Fibroblast of mammary gland (primary cell): ENCODE measurements at regions not wholly inside any gene's neighbourhood (a gene's known extent, or its start where the extent isn't known, plus 50 kb on each side); places are given as distances from the start of the nearest gene placed in this dataset.
A peak's percentile ranks its signal among the peaks of the same experiment; 100 is the strongest.

Experiments
- DNase-seq: peaks from one replicate; pipeline ENCODE4 v3.0.0-alpha.2; 2010; ENCODE audit warnings: low read depth
- H3K4me3 ChIP-seq: 2 replicates; pipeline ENCODE4 v1.5.1; 2011; ENCODE audit warnings: low read depth, mild to moderate bottlenecking, low read length, moderate library complexity; ENCODE audit not compliant: control insufficient read depth
- CTCF ChIP-seq: conservative IDR thresholded peaks from 2 replicates; pipeline ENCODE4 v1.5.1; 2011; ENCODE audit warnings: low read depth, low read length, inconsistent platforms; ENCODE audit not compliant: control insufficient read depth, insufficient read depth

- no peak for TF ChIP-seq CTCF
- no peak for DNase-seq
- H3K4me3 ChIP-seq, result no peak overlapping the region
Observed at GRCh38 chr17:77873500-77874302, 84.8 kb upstream of the TNRC6C start.

- no peak for DNase-seq
- no peak for TF ChIP-seq CTCF
Observed at GRCh38 chr17:77874303-77875050, 84.0 kb upstream of the TNRC6C start.

GRCh38 chr17:77875051-77875780, 83.3 kb upstream of the TNRC6C start:
- no peak overlapping the region for H3K4me3 ChIP-seq
- no peak for DNase-seq
- TF ChIP-seq CTCF, result no peak

More at GRCh38 chr17:77874303-77875050, 84.0 kb upstream of the TNRC6C start:
- H3K4me3 ChIP-seq, result no peak overlapping the region

- H3K4me3 ChIP-seq, result no peak overlapping the region
- DNase-seq, result peak; percentile 51
- TF ChIP-seq CTCF, result no peak
Observed at GRCh38 chr17:77875881-77876509, 82.5 kb upstream of the TNRC6C start.

GRCh38 chr17:77877036-77877435, 81.5 kb upstream of the TNRC6C start:
- no peak for TF ChIP-seq CTCF
- DNase-seq, result no peak
- H3K4me3 ChIP-seq, result no peak overlapping the region

GRCh38 chr17:77877646-77878355, 80.7 kb upstream of the TNRC6C start:
- no peak for TF ChIP-seq CTCF
- no peak overlapping the region for H3K4me3 ChIP-seq
- no peak for DNase-seq
